ENCODE measurements at regions not wholly inside any gene's neighbourhood (a gene's known extent, or its start where the extent isn't known, plus 50 kb on each side); places are given as distances from the start of the nearest gene placed in this dataset.
"Not testable (repeated sequence)": the region's sequence is repeated elsewhere in the genome, so short reads cannot be mapped to it uniquely, and the experiment has no call there.

DNA sequence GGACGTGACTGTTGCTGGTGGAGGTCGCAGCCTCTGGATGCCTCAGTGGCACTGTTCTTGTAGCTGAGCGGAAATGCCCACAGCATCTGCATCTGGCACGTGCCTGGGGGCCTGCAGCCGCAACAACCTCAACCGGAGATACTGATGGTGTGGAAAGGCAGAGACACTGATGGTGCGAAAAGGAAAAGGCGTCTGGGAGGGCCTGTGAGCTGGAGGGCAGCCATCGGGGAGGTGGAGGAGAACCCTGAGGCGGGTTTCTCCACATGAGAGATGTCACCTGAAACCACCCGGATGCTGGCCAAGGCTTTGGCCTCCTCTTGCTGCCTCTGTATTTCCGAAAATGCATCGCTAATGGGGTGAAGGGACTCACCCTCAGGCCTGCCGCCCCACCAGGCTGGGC lies 284.8 kb upstream of the WSB1 start:
- TF ChIP-seq RAD21 (IDR thresholded peaks at IDR 0.05) (no peak), HNF4G (IDR thresholded peaks at IDR 0.05) (no peak), EGR1 (IDR thresholded peaks at IDR 0.05; ENCODE audit: low read depth in 2 of 2) (no peak)
- no peaks in the 10 kb centered on the region for H3K9me3 ChIP-seq (ENCODE audit: control insufficient read depth in 4 of 4, low read length in 3 of 4)
- H3K36me3 ChIP-seq (ENCODE audit: control insufficient read depth in 4 of 4, insufficient read depth in 3 of 4, low read depth in 1 of 4, low read length in 3 of 4), result no peaks in the 10 kb centered on the region
- 82% methylated on average over 14 of the region's 14 CpGs for WGBS
- H3K27me3 ChIP-seq (ENCODE audit: control insufficient read depth in 4 of 4, insufficient read depth in 4 of 4, low read length in 3 of 4), result no peaks in the 10 kb centered on the region
- no peak overlapping the region for H3K27ac ChIP-seq (ENCODE audit: low read depth in 1 of 2, low read length in 2 of 2)
- no peak overlapping the region for H3K4me3 ChIP-seq (ENCODE audit: low read depth in 1 of 3, low read length in 3 of 3)
- no peak overlapping the region for H3K9ac ChIP-seq (ENCODE audit: low read depth in 1 of 2, low read length in 2 of 2)
- no peaks in the 10 kb centered on the region for H3K4me1 ChIP-seq (ENCODE audit: control insufficient read depth in 4 of 4, insufficient read depth in 4 of 4, low read length in 3 of 4)
- DNase-seq (ENCODE audit: low spot score), result no peak

DNA sequence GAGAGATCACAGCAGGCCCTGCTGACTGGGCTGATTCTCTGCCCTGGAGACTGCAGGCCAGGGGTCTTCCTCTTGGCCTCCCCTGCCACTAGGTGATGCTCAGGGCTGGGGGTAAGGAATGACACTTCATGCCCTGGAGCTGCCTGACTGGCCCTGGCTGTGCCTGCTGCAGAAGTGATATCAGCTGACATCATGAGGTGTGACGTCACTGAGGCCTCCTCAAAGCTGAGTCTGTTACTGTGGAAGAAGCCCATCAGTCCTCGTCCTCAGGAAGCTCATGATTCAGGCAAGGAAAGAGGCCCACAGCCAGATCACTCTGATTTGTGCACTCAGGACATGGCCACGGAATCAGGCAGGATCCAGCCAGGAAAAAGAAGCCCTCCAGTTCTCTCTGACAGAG lies 283.8 kb upstream of the WSB1 start:
- H3K27ac ChIP-seq (ENCODE audit: low read depth in 1 of 2, low read length in 2 of 2); H3K4me3 ChIP-seq (ENCODE audit: low read depth in 1 of 3, low read length in 3 of 3); H3K36me3 ChIP-seq (ENCODE audit: control insufficient read depth in 4 of 4, insufficient read depth in 3 of 4, low read depth in 1 of 4, low read length in 3 of 4); H3K4me1 ChIP-seq (ENCODE audit: control insufficient read depth in 4 of 4, insufficient read depth in 4 of 4, low read length in 3 of 4); H3K27me3 ChIP-seq (ENCODE audit: control insufficient read depth in 4 of 4, insufficient read depth in 4 of 4, low read length in 3 of 4); H3K9me3 ChIP-seq (ENCODE audit: control insufficient read depth in 4 of 4, low read length in 3 of 4); DNase-seq (ENCODE audit: low spot score); H3K9ac ChIP-seq (ENCODE audit: low read depth in 1 of 2, low read length in 2 of 2): not testable (repeated sequence)
- WGBS, result 42% methylated on average over 3 of the region's 3 CpGs

DNA sequence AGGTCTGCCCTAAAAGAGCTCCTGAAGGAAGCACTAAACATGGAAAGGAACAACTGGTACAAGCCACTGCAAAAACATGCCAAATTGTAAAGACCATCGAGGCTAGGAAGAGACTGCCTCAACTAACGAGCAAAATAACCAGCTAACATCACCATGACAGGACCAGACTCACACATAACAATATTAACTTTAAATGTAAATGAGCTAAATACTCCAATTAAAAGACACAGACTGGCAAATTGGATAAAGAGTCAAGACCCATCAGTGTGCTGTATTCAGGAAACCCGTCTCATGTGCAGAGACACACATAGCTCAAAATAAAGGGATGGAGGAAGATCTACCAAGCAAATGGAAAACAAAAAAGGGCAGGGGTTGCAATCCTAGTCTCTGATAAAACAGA lies 263.4 kb upstream of the WSB1 start:
- H3K27ac ChIP-seq (ENCODE audit: low read depth in 1 of 2, low read length in 2 of 2); H3K9me3 ChIP-seq (ENCODE audit: control insufficient read depth in 4 of 4, low read length in 3 of 4); DNase-seq (ENCODE audit: low spot score); H3K4me1 ChIP-seq (ENCODE audit: control insufficient read depth in 4 of 4, insufficient read depth in 4 of 4, low read length in 3 of 4); H3K36me3 ChIP-seq (ENCODE audit: control insufficient read depth in 4 of 4, insufficient read depth in 3 of 4, low read depth in 1 of 4, low read length in 3 of 4); H3K27me3 ChIP-seq (ENCODE audit: control insufficient read depth in 4 of 4, insufficient read depth in 4 of 4, low read length in 3 of 4); H3K4me3 ChIP-seq (ENCODE audit: low read depth in 1 of 3, low read length in 3 of 3); H3K9ac ChIP-seq (ENCODE audit: low read depth in 1 of 2, low read length in 2 of 2): not testable (repeated sequence)
- WGBS, result 49% methylated on average over 3 of the region's 3 CpGs

DNA sequence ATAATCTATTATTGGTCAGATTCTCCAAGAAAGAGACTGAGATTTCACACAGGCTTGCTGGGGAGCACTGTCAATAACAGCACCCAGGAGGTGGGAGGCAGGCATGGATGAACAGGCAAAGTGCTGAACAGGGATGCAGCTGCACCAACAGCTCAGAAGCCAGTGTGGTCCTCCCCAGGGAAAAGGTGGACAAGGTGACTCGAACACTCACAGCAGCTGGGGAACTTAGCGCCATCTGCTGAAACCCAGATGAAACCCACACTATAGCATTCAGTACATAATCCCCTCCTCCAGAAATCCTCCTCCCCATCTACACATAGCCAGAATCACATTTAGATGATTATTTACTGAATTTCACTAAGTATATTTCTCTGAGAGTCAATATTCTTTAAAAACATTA lies 255.2 kb upstream of the WSB1 start:
- no peaks in the 10 kb centered on the region for H3K36me3 ChIP-seq (ENCODE audit: control insufficient read depth in 4 of 4, insufficient read depth in 3 of 4, low read depth in 1 of 4, low read length in 3 of 4)
- H3K27me3 ChIP-seq (ENCODE audit: control insufficient read depth in 4 of 4, insufficient read depth in 4 of 4, low read length in 3 of 4), result no peaks in the 10 kb centered on the region
- no peak overlapping the region for H3K27ac ChIP-seq (ENCODE audit: low read depth in 1 of 2, low read length in 2 of 2)
- WGBS, result 18% methylated on average over 2 of the region's 2 CpGs
- no peaks in the 10 kb centered on the region for H3K4me1 ChIP-seq (ENCODE audit: control insufficient read depth in 4 of 4, insufficient read depth in 4 of 4, low read length in 3 of 4)
- no peak for DNase-seq (ENCODE audit: low spot score)
- H3K9ac ChIP-seq (ENCODE audit: low read depth in 1 of 2, low read length in 2 of 2), result no peak overlapping the region
- TF ChIP-seq SP1 (IDR thresholded peaks at IDR 0.05) (no peak), FOXA2 (IDR thresholded peaks at IDR 0.05) (no peak), TAF1 (conservative IDR thresholded peaks at IDR 0.05) (no peak), HNF4A (conservative IDR thresholded peaks at IDR 0.05) (no peak), HNF4G (IDR thresholded peaks at IDR 0.05) (no peak), RAD21 (IDR thresholded peaks at IDR 0.05) (no peak), EGR1 (IDR thresholded peaks at IDR 0.05; ENCODE audit: low read depth in 2 of 2) (no peak), GABPA (IDR thresholded peaks at IDR 0.05 in 1 of 2, conservative IDR thresholded peaks at IDR 0.05 in 1 of 2) (no peak), YY1 (IDR thresholded peaks at IDR 0.05) (no peak), NR2F2 (IDR thresholded peaks at IDR 0.05) (no peak), JUND (IDR thresholded peaks at IDR 0.05) (no peak), FOXA1 (IDR thresholded peaks at IDR 0.05) (no peak), RXRA (IDR thresholded peaks at IDR 0.05) (no peak)
- TF ChIP-seq, protein P1, sequence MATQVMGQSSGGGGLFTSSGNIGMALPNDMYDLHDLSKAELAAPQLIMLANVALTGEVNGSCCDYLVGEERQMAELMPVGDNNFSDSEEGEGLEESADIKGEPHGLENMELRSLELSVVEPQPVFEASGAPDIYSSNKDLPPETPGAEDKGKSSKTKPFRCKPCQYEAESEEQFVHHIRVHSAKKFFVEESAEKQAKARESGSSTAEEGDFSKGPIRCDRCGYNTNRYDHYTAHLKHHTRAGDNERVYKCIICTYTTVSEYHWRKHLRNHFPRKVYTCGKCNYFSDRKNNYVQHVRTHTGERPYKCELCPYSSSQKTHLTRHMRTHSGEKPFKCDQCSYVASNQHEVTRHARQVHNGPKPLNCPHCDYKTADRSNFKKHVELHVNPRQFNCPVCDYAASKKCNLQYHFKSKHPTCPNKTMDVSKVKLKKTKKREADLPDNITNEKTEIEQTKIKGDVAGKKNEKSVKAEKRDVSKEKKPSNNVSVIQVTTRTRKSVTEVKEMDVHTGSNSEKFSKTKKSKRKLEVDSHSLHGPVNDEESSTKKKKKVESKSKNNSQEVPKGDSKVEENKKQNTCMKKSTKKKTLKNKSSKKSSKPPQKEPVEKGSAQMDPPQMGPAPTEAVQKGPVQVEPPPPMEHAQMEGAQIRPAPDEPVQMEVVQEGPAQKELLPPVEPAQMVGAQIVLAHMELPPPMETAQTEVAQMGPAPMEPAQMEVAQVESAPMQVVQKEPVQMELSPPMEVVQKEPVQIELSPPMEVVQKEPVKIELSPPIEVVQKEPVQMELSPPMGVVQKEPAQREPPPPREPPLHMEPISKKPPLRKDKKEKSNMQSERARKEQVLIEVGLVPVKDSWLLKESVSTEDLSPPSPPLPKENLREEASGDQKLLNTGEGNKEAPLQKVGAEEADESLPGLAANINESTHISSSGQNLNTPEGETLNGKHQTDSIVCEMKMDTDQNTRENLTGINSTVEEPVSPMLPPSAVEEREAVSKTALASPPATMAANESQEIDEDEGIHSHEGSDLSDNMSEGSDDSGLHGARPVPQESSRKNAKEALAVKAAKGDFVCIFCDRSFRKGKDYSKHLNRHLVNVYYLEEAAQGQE (IDR thresholded peaks at IDR 0.05), result no peak
- TF ChIP-seq, protein P2, sequence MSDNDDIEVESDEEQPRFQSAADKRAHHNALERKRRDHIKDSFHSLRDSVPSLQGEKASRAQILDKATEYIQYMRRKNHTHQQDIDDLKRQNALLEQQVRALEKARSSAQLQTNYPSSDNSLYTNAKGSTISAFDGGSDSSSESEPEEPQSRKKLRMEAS (IDR thresholded peaks at IDR 0.05), result no peak
- TF ChIP-seq, protein P3, sequence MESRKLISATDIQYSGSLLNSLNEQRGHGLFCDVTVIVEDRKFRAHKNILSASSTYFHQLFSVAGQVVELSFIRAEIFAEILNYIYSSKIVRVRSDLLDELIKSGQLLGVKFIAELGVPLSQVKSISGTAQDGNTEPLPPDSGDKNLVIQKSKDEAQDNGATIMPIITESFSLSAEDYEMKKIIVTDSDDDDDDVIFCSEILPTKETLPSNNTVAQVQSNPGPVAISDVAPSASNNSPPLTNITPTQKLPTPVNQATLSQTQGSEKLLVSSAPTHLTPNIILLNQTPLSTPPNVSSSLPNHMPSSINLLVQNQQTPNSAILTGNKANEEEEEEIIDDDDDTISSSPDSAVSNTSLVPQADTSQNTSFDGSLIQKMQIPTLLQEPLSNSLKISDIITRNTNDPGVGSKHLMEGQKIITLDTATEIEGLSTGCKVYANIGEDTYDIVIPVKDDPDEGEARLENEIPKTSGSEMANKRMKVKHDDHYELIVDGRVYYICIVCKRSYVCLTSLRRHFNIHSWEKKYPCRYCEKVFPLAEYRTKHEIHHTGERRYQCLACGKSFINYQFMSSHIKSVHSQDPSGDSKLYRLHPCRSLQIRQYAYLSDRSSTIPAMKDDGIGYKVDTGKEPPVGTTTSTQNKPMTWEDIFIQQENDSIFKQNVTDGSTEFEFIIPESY (IDR thresholded peaks at IDR 0.05), result no peak
- TF ChIP-seq, protein P4, sequence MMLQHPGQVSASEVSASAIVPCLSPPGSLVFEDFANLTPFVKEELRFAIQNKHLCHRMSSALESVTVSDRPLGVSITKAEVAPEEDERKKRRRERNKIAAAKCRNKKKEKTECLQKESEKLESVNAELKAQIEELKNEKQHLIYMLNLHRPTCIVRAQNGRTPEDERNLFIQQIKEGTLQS (IDR thresholded peaks at IDR 0.05), result no peak
- TF ChIP-seq, protein P5, sequence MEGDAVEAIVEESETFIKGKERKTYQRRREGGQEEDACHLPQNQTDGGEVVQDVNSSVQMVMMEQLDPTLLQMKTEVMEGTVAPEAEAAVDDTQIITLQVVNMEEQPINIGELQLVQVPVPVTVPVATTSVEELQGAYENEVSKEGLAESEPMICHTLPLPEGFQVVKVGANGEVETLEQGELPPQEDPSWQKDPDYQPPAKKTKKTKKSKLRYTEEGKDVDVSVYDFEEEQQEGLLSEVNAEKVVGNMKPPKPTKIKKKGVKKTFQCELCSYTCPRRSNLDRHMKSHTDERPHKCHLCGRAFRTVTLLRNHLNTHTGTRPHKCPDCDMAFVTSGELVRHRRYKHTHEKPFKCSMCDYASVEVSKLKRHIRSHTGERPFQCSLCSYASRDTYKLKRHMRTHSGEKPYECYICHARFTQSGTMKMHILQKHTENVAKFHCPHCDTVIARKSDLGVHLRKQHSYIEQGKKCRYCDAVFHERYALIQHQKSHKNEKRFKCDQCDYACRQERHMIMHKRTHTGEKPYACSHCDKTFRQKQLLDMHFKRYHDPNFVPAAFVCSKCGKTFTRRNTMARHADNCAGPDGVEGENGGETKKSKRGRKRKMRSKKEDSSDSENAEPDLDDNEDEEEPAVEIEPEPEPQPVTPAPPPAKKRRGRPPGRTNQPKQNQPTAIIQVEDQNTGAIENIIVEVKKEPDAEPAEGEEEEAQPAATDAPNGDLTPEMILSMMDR (IDR thresholded peaks at IDR 0.05; ENCODE audit: low read depth, low read length, missing input control), result no peak
- no peak overlapping the region for H3K4me3 ChIP-seq (ENCODE audit: low read depth in 1 of 3, low read length in 3 of 3)
- H3K9me3 ChIP-seq (ENCODE audit: control insufficient read depth in 4 of 4, low read length in 3 of 4), result no peaks in the 10 kb centered on the region

All from liver (tissue), 8 donors.